Amygdala (tissue), 56 donors: ENCODE measurements at regions not wholly inside any gene's neighbourhood (a gene's known extent, or its start where the extent isn't known, plus 50 kb on each side); places are given as distances from the start of the nearest gene placed in this dataset.
"Not testable (repeated sequence)": the region's sequence is repeated elsewhere in the genome, so short reads cannot be mapped to it uniquely, and the experiment has no call there.

Experiments
- DNase-seq, 56 donors: peaks; one replicate each; lab custom pipeline; 2025; lab: John Stamatoyannopoulos, UW

GRCh38 chr4:101670897-101671296 lies 119.6 kb upstream of the BANK1 start:
- no peak for DNase-seq

GRCh38 chr4:101670370-101670769 lies 120.2 kb upstream of the BANK1 start:
- DNase-seq, result no peak

GRCh38 chr4:101669832-101670188 lies 120.7 kb upstream of the BANK1 start:
- no peak for DNase-seq

GRCh38 chr4:101669138-101669831 lies 121.2 kb upstream of the BANK1 start:
- no peak for DNase-seq

GRCh38 chr4:101667348-101667747 lies 123.2 kb upstream of the BANK1 start:
- DNase-seq, result no peak

- no peak for DNase-seq
Observed at GRCh38 chr4:101660607-101661006, 129.9 kb upstream of the BANK1 start.

- DNase-seq, result no peak
Observed at GRCh38 chr4:101655857-101656256, 134.7 kb upstream of the BANK1 start.

GRCh38 chr4:101655005-101655404 lies 135.5 kb upstream of the BANK1 start:
- no peak for DNase-seq

GRCh38 chr4:101651778-101652177 lies 138.8 kb upstream of the BANK1 start:
- DNase-seq, result no peak

GRCh38 chr4:101649790-101650515 lies 140.6 kb upstream of the BANK1 start:
- DNase-seq, result no peak

GRCh38 chr4:101647710-101648034 lies 142.9 kb upstream of the BANK1 start:
- no peak for DNase-seq

GRCh38 chr4:101644516-101644915 lies 146.0 kb upstream of the BANK1 start:
- no peak for DNase-seq

- DNase-seq, result no peak
Observed at GRCh38 chr4:101643186-101643837, 147.2 kb upstream of the BANK1 start.

- not testable (repeated sequence) for DNase-seq
Observed at GRCh38 chr4:101632766-101633165, 157.8 kb upstream of the BANK1 start.

GRCh38 chr4:101630319-101630986 lies 160.1 kb upstream of the BANK1 start:
- DNase-seq, result no peak

- DNase-seq, result no peak
Observed at GRCh38 chr4:101621120-101621519, 169.4 kb upstream of the BANK1 start.

GRCh38 chr4:101615652-101616051 lies 174.9 kb upstream of the BANK1 start:
- no peak for DNase-seq

GRCh38 chr4:101606989-101607388 lies 183.5 kb upstream of the BANK1 start:
- not testable (repeated sequence) for DNase-seq

GRCh38 chr4:101604976-101605375 lies 185.6 kb upstream of the BANK1 start:
- DNase-seq, result no peak

GRCh38 chr4:101600287-101600686 lies 190.2 kb upstream of the BANK1 start:
- DNase-seq, result no peak

- no peak for DNase-seq
Observed at GRCh38 chr4:101599620-101600019, 190.9 kb upstream of the BANK1 start.
